ENCODE measurements at regions not wholly inside any gene's neighbourhood (a gene's known extent, or its start where the extent isn't known, plus 50 kb on each side); places are given as distances from the start of the nearest gene placed in this dataset.

- 52 to 58% methylated on average over 4 to 9 of the region's 9 CpGs for WGBS, 2 donors
- Histone ChIP-seq H3K4me3 (no peak overlapping the region), H3K27me3 (no peaks in the 10 kb centered on the region), H3K4me1 (peaks cover 6% of the 10 kb centered on the region), H3K9me3 (no peaks in the 10 kb centered on the region), H3K27ac (no peak overlapping the region), H3K36me3 (ENCODE audit: low read depth, missing control alignments) (no peaks in the 10 kb centered on the region)
- DNase-seq = peak; percentile 54
- intact Hi-C loops (cut with DNase I; ENCODE audit: low total_unique reads) = no loop called here
- TF ChIP-seq POLR2A (IDR thresholded peaks at IDR 0.05) = no peak
- no peak for TF ChIP-seq CTCF (IDR thresholded peaks at IDR 0.05)
Observed at GRCh38 chr11:115623021-115623451, 118.8 kb upstream of the CADM1 start.

GRCh38 chr11:115618428-115618827, 114.2 kb upstream of the CADM1 start:
- no peaks in the 10 kb centered on the region for H3K9me3 ChIP-seq
- no peak overlapping the region for H3K4me3 ChIP-seq
- intact Hi-C loops (cut with DNase I; ENCODE audit: low total_unique reads) = no loop called here
- peaks cover 6% of the 10 kb centered on the region for H3K4me1 ChIP-seq
- DNase-seq = no peak
- TF ChIP-seq CTCF (IDR thresholded peaks at IDR 0.05) = no peak
- no peak for TF ChIP-seq POLR2A (IDR thresholded peaks at IDR 0.05)
- no peak overlapping the region for H3K27ac ChIP-seq
- H3K36me3 ChIP-seq (ENCODE audit: low read depth, missing control alignments) = no peaks in the 10 kb centered on the region
- H3K27me3 ChIP-seq = no peaks in the 10 kb centered on the region

GRCh38 chr11:115617767-115618166, 113.6 kb upstream of the CADM1 start:
- no peak for TF ChIP-seq POLR2A (IDR thresholded peaks at IDR 0.05)
- TF ChIP-seq CTCF (IDR thresholded peaks at IDR 0.05) = no peak
- intact Hi-C loops (cut with DNase I; ENCODE audit: low total_unique reads) = no loop called here
- Histone ChIP-seq H3K4me3 (no peak overlapping the region), H3K4me1 (peaks cover 6% of the 10 kb centered on the region), H3K36me3 (ENCODE audit: low read depth, missing control alignments) (no peaks in the 10 kb centered on the region), H3K27me3 (no peaks in the 10 kb centered on the region), H3K9me3 (no peaks in the 10 kb centered on the region), H3K27ac (no peak overlapping the region)
- no peak for DNase-seq
- 34 to 51% methylated on average over 2 of the region's 2 CpGs for WGBS, 2 donors

GRCh38 chr11:115616971-115617370, 112.8 kb upstream of the CADM1 start:
- Histone ChIP-seq H3K36me3 (ENCODE audit: low read depth, missing control alignments) (no peaks in the 10 kb centered on the region), H3K4me3 (no peak overlapping the region), H3K9me3 (no peaks in the 10 kb centered on the region), H3K27me3 (no peaks in the 10 kb centered on the region), H3K4me1 (no peaks in the 10 kb centered on the region), H3K27ac (no peak overlapping the region)
- no peak for DNase-seq
- no peak for TF ChIP-seq CTCF (IDR thresholded peaks at IDR 0.05)
- intact Hi-C loops (cut with DNase I; ENCODE audit: low total_unique reads) = no loop called here
- 17 to 28% methylated on average over 1 to 2 of the region's 2 CpGs for WGBS, 2 donors

GRCh38 chr11:115613986-115614632, 109.9 kb upstream of the CADM1 start:
- TF ChIP-seq POLR2A (IDR thresholded peaks at IDR 0.05) (no peak), CTCF (IDR thresholded peaks at IDR 0.05) (no peak)
- Histone ChIP-seq H3K4me1 (no peaks in the 10 kb centered on the region), H3K27ac (no peak overlapping the region), H3K27me3 (no peaks in the 10 kb centered on the region), H3K4me3 (no peak overlapping the region), H3K9me3 (no peaks in the 10 kb centered on the region), H3K36me3 (ENCODE audit: low read depth, missing control alignments) (no peaks in the 10 kb centered on the region)
- intact Hi-C loops (cut with DNase I; ENCODE audit: low total_unique reads) = no loop called here
- WGBS, 2 donors = 84 to 88% methylated on average over 9 of the region's 9 CpGs
- DNase-seq = no peak
